DMS53 (cell line): ENCODE measurements at regions not wholly inside any gene's neighbourhood (a gene's known extent, or its start where the extent isn't known, plus 50 kb on each side); places are given as distances from the start of the nearest gene placed in this dataset.
A peak's percentile ranks its signal among the peaks of the same experiment; 100 is the strongest.

Source experiments
- DNase-seq: peaks from one replicate; lab custom pipeline; 2025; lab: John Stamatoyannopoulos, UW

- no peak for DNase-seq
These were observed 330.0 kb downstream of the DDX10 start for GRCh38 chr11:108994887-108995286.

DNA sequence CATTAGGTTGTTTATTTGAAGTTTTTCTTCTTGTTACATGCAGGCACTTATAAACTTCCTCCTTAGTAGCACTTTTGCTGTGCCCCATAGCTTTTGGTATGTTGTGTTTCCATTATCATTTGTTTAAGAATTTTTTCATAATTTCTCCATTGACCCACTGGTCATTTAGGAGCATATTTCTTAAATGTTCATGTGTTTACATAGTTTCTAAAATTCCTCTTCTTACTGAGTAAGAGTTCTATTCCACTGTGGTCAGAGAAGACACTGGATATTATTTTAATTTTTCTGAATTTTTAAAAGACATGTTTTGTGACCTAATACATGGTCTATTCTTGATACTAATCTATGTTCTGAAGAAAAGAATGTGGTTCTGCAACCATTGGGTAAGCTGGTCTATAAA is 333.0 kb downstream of the DDX10 start:
- no peak for DNase-seq

- peak; percentile 15 for DNase-seq
These were observed 335.7 kb downstream of the DDX10 start for GRCh38 chr11:109000531-109000930.

DNA sequence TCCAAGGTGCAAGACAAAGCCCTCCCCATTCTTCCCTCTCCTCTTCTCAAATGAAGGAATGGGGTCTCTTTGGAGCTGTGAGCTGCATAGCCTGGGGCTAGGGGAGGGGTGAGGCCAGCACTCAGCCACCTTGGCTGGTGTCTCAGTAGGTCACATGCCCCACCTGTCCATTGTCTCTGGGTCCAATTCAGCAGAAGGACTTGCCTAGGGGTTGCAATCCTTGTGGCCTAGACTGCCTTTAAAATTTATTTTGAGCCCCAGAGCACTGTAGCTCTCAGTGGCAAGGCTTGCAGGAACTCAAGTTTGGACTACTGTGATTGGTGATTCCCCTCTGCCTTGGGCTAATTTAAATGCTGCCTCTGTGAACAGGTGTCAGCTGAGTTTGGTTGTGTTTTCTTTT is 336.7 kb downstream of the DDX10 start:
- DNase-seq: no peak

GRCh38 chr11:109012991-109013390 is 348.1 kb downstream of the DDX10 start:
- no peak for DNase-seq

GRCh38 chr11:109015283-109015682 is 350.4 kb downstream of the DDX10 start:
- DNase-seq: no peak

DNA sequence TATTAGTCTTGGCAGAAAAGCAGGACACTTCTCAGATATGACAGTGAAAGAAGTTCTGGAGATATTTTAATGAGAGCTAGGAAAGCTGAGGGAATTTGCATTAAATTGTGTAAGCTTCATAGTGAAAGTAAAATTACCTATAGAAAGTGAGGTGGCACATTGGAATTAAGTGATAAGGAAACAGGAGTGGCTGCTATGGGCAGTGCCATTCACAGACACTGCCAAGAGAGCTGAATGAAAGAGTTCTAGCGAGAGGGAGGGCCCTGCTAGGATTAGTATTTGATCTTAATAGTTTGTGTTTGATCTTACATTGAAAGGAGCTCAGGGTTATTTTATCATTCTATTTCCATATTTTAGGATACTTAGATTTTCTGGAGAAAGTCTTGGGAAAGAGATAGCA is 351.9 kb downstream of the DDX10 start:
- DNase-seq: no peak

DNA sequence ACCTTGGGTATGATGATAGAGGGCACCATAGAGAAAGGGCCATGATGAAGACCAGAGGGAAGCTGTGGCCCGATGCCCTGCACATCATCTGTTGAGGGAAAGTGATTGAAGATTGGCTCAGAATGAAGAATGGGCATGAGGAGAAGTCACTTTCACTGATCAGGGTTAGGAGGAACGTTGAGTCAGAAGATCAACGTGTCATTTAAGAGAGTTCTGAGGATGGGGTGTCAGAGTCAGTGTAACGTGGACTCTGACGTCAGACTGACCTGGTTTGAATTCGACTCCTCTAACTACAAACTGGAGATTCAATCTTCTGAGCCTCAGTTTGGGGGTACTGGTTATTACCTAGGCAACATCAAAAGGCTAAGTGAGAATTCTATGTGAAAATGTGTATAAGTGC is 352.6 kb downstream of the DDX10 start:
- DNase-seq: no peak

DNA sequence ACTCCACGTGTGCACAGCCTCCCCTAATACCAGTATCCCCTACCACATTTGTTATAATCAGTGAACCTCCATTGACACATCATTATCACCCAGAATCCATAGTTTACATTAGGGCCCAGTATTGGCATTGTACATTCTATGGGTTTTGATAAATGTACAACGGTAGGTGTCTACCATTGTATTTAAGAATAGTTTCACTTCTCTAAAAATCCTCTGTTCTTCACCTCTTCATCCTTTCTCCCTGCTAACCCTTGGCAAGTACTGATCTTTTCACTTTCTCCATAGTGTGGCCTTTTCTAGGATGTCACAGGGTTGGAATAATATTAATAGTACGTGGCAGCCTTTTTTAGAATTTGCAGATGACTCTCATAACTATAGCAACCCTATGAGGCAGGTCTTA is 353.8 kb downstream of the DDX10 start:
- DNase-seq: no peak

- DNase-seq: no peak
These were observed 354.6 kb downstream of the DDX10 start for GRCh38 chr11:109019342-109019936.

- no peak for DNase-seq
These were observed 358.2 kb downstream of the DDX10 start for GRCh38 chr11:109023036-109023435.

DNA sequence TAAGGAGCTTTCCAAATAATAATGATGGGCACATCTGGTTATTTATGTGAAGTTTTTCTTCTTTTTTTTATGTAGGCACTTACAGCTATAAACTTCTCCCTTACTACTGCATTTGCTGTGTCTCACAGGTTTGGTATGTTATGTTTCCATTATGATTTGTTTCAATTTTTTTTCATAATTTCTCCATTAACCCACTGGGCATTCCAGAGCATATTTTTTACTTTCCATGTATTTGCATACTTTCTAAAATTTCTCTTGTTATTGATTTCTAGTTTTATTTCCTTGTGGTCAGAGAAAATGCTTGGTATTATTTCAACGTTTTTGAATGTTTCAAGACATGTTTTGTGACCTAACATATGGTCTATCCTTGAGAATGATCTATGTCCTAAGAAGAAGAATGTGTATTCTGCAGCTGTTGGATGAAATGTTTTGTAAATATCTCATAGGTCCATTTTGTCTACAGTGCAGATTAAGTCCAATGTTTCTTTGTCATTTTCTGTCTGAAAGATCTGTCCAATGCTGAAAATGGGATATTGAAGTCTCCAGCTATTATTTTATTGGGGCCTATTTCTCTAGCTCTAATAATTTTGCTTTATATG is 362.1 kb downstream of the DDX10 start:
- no peak for DNase-seq

- DNase-seq: peak; percentile 68
These were observed 363.0 kb downstream of the DDX10 start for GRCh38 chr11:109027851-109028250.

GRCh38 chr11:109029927-109030326 is 365.1 kb downstream of the DDX10 start:
- DNase-seq: no peak

GRCh38 chr11:109033627-109034338 is 368.9 kb downstream of the DDX10 start:
- DNase-seq: no peak

DNA sequence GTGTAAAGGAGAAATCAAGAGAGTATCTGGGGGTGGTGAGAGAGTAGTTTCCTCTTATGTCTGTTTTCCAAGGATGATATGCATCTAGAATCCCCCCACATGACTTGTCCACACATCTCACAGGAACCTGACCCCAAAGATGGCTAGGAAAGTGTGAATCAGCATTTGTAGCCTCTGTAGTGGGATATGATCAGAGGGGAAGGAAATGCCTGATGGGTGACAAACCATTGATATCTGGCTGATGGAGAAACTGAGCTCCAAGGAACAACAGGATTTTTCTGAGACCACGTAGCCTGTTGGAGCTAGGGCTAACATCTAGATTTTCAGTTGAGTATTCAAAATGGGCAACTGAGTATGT is 369.4 kb downstream of the DDX10 start:
- no peak for DNase-seq

DNA sequence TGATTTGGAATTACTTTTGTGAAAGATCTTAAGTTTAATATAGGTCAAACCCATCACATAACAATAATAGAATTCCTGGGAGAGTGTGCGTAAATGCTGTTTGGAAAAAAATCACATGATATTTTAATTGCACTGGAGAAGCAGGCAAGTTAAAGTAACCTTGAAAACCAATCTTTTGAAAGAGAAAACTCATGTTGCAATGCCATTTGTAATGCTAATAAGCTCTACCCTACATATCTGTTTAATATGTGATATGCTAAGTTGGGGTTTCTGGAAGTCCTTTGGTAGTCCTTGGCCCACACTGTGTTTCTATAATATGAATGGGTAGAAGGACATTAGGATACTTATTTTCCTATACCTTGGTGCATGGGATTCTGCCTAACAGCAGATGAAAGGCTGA is 370.4 kb downstream of the DDX10 start:
- no peak for DNase-seq

DNA sequence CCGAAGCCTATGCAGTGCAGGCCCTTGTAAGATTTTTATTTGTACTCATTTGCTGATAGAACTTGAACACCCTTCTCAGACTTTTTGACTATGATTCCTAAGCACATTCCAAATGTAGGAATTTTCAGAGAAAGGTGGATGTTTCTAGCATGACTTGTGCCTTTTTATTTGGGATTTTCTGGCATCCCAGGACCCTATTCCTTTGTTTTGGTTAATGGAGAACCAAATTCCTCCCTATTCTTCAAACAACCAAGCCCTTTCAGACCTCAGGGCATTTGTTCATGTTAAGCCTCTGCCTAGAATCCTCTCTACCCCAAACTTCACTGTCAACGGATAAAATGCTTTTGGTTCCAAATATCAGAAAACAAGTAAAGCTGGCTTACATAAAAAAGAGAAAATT is 371.1 kb downstream of the DDX10 start:
- no peak for DNase-seq

DNA sequence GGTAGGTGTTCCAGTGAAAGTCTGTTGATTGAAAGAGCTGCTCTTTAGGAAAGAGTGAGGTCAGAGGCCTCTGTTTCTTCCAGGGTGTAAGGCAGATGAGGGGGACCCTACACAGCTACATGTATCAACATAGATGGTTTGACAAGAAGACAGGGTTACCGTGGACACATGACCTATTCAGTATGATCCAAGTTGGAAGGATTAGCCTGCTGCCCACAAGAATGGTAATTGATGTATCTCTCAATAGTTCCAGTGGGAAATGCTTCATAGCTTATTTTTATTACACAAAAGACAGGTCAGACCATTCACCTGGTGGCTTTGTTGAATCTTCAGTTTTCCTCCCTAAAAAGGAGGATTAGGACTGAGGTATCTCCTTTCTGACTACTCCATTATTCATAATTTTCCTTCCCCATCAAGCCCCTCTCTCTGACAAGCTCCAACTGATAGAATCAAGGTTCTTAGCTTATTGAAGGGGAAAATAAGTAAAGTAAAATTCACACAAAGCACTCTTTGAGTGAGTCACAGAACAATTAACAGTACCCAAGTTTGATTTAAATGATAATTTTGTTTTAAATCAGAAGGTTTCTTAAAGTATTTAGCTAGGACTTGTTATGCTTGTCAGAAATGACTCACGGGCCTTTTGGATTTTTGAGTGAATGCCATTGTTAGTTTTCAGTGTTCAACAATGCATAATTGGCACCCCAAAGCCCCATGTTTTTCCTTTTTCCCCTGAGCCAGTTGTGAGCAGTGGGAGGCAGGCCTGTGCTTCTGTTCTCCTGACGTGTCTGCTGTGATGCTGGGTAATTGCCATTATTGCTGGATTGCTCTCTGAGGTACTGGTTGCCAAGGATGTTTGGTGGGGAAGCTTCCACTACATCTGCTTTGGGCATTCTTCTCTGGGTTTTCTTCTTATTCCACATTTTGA is 373.2 kb downstream of the DDX10 start:
- no peak for DNase-seq

DNA sequence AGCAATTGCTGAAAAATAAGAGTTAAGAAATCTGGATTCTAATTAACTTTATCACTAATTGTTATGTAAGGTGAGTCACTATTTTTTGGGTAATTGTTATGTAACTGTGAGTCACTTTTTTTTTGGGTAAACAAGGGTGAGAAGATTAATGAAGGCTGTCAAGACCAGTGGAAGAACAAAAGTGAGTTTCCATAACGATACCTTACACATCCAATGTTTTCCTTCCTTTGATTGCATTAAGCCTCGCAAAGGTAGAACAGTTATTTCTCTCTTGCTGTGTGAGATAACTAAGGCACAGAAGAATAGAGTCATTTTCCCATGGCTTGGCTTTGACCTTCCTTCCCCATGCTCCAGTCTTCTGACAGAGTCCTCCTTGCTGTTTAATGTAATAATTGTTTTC is 374.7 kb downstream of the DDX10 start:
- DNase-seq: no peak

DNA sequence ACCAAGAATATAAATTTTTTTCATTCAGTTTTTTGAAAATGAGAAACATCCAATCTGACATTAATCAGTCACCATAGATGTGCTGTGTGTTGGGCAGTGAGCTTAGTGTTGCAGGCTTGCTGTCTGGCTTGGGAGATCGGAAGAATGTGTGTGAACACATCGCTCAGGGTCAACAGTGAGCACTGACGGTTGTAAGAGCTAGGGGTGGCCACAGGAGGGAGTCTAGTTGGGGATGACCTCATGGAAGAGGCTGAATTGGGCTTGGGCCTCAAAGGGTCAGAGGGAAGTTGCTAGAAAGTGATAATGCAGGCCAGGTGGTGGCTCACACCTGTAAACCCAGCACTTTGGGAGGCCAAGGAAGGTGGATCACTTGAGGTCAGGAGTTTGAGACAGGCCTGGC is 375.4 kb downstream of the DDX10 start:
- DNase-seq: peak; percentile 55

DNA sequence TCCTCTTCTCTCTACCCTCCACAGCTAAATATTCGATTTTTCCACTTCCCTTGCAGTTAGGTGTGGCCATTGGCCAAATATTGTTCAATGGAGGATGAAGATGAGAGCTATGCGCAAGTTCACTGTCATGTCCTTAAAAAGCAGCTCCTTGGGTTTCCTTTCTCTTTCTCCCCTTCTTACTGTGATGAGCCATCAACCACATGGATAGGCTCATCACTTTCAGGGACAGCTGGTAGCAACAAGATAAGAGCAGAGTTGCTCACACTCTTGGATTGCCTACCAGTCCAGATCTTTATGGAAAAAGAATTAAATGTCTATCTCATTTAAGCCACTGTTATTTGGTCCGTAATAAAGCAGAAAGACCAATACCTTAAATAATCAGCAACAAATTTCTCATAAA is 377.0 kb downstream of the DDX10 start:
- no peak for DNase-seq

GRCh38 chr11:109043315-109043714 is 378.4 kb downstream of the DDX10 start:
- DNase-seq: no peak
